Upper lobe of right lung (tissue), 1 donor: ENCODE measurements at regions not wholly inside any gene's neighbourhood (a gene's known extent, or its start where the extent isn't known, plus 50 kb on each side); places are given as distances from the start of the nearest gene placed in this dataset.
"Not testable (repeated sequence)": the region's sequence is repeated elsewhere in the genome, so short reads cannot be mapped to it uniquely, and the experiment has no call there.

ENCODE experiments used
- ATAC-seq: fragments of 200-7000 bp; cut with Tn5 transposase; one replicate; pipeline ENCODE4 v1.9.1; 2020; ENCODE audit warnings: mild to moderate bottlenecking, moderate library complexity
- DNase-seq: peaks from one replicate; pipeline ENCODE4 v3.0.0-alpha.2; 2020
- H3K27ac ChIP-seq: fragments of 200-600 bp; one replicate; pipeline ENCODE4 v1.8.0; 2022
- H3K27me3 ChIP-seq: fragments of 200-600 bp; one replicate; pipeline ENCODE4 v1.8.0; 2022; ENCODE audit warnings: mild to moderate bottlenecking
- H3K36me3 ChIP-seq: fragments of 200-600 bp; one replicate; pipeline ENCODE4 v1.8.0; 2022
- H3K4me1 ChIP-seq: fragments of 200-600 bp; one replicate; pipeline ENCODE4 v1.8.0; 2022
- H3K4me3 ChIP-seq: fragments of 200-600 bp; one replicate; pipeline ENCODE4 v1.8.0; 2022; ENCODE audit warnings: mild to moderate bottlenecking
- H3K9me3 ChIP-seq: fragments of 200-600 bp; one replicate; pipeline ENCODE4 v1.8.0; 2022
- CTCF ChIP-seq: fragments of 200-600 bp; IDR thresholded peaks from one replicate; pipeline ENCODE4 v1.8.0; 2022; ENCODE audit warnings: antibody characterized with exemption
- intact Hi-C: fragments of 100-400 bp; cut with DNase I; formaldehyde crosslinking; loops from one replicate; pipeline ENCODE4 v1.11.0; 2022
- donor health status: DM: no; HTN: yes; CAD: no; lungs with severe emphysema.

- no peak overlapping the region for H3K4me3 ChIP-seq
- no peaks in the 10 kb centered on the region for H3K9me3 ChIP-seq
- H3K27me3 ChIP-seq, result no peaks in the 10 kb centered on the region
- no peaks in the 10 kb centered on the region for H3K4me1 ChIP-seq
- no peak overlapping the region for H3K27ac ChIP-seq
- H3K36me3 ChIP-seq, result no peaks in the 10 kb centered on the region
- intact Hi-C loops, result no loop called here
- DNase-seq (no peak), ATAC-seq (no peak)
- TF ChIP-seq CTCF, result no peak
These were observed 197.1 kb upstream of the FGF13 start for GRCh38 chrX:138908577-138908976.

GRCh38 chrX:138897621-138898492 lies 186.3 kb upstream of the FGF13 start:
- Histone ChIP-seq H3K27me3 (no peaks in the 10 kb centered on the region), H3K27ac (no peak overlapping the region), H3K4me1 (no peaks in the 10 kb centered on the region), H3K4me3 (no peak overlapping the region), H3K36me3 (no peaks in the 10 kb centered on the region), H3K9me3 (no peaks in the 10 kb centered on the region)
- intact Hi-C loops, result no loop called here
- ATAC-seq (no peak), DNase-seq (no peak)
- TF ChIP-seq CTCF, result no peak

- intact Hi-C loops, result no loop called here
- ATAC-seq (no peak), DNase-seq (no peak)
- no peak for TF ChIP-seq CTCF
- no peaks in the 10 kb centered on the region for H3K36me3 ChIP-seq
- H3K4me3 ChIP-seq, result no peak overlapping the region
- no peak overlapping the region for H3K27ac ChIP-seq
- H3K9me3 ChIP-seq, result no peaks in the 10 kb centered on the region
- H3K4me1 ChIP-seq, result no peaks in the 10 kb centered on the region
- H3K27me3 ChIP-seq, result no peaks in the 10 kb centered on the region
These were observed 179.0 kb upstream of the FGF13 start for GRCh38 chrX:138890491-138890890.

- Histone ChIP-seq H3K36me3 (no peaks in the 10 kb centered on the region), H3K27ac (no peak overlapping the region), H3K27me3 (no peaks in the 10 kb centered on the region), H3K9me3 (no peaks in the 10 kb centered on the region), H3K4me3 (no peak overlapping the region), H3K4me1 (no peaks in the 10 kb centered on the region)
- DNase-seq (no peak), ATAC-seq (no peak)
- TF ChIP-seq CTCF, result no peak
- intact Hi-C loops, result no loop called here
These were observed 177.6 kb upstream of the FGF13 start for GRCh38 chrX:138889149-138889548.

- Histone ChIP-seq H3K27ac (no peak overlapping the region), H3K4me3 (no peak overlapping the region), H3K27me3 (no peaks in the 10 kb centered on the region), H3K4me1 (no peaks in the 10 kb centered on the region), H3K36me3 (no peaks in the 10 kb centered on the region), H3K9me3 (no peaks in the 10 kb centered on the region)
- intact Hi-C loops, result no loop called here
- no peak for ATAC-seq
- TF ChIP-seq CTCF, result no peak
- no peak for DNase-seq
These were observed 175.3 kb upstream of the FGF13 start for GRCh38 chrX:138886769-138887168.

GRCh38 chrX:138885886-138886285 lies 174.4 kb upstream of the FGF13 start:
- Histone ChIP-seq H3K9me3 (no peaks in the 10 kb centered on the region), H3K36me3 (no peaks in the 10 kb centered on the region), H3K27ac (no peak overlapping the region), H3K4me3 (no peak overlapping the region), H3K27me3 (no peaks in the 10 kb centered on the region), H3K4me1 (no peaks in the 10 kb centered on the region)
- no peak for TF ChIP-seq CTCF
- ATAC-seq (no peak), DNase-seq (no peak)
- intact Hi-C loops, result no loop called here

GRCh38 chrX:138880293-138880692 lies 168.8 kb upstream of the FGF13 start:
- DNase-seq, intact Hi-C loops, H3K9me3 ChIP-seq, H3K4me1 ChIP-seq, ATAC-seq, H3K4me3 ChIP-seq, H3K27me3 ChIP-seq, H3K27ac ChIP-seq, H3K36me3 ChIP-seq: not testable (repeated sequence)
